ENCODE measurements at regions not wholly inside any gene's neighbourhood (a gene's known extent, or its start where the extent isn't known, plus 50 kb on each side); places are given as distances from the start of the nearest gene placed in this dataset.

DNA sequence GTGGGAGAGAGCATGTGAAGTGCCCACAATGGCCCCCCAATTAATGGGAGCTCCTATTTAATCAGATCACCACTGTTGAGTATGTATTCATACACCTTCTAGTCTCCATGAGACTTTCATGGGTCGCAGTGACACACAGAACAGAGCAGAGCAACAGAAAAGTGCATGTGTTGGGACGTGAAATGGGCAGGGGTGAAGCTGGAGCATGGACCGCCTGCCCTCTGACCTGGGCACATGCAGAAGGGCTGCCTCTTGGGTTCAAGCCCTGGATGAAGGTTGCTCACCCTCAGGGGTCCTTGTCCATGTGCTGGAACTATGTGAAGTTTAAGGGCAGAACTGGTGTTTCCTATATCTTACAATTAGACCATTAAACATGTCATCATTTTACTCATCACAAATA lies 106.0 kb upstream of the PHACTR3 start:
- no peaks in the 10 kb centered on the region for H3K27me3 ChIP-seq
- no peaks in the 10 kb centered on the region for H3K4me1 ChIP-seq (ENCODE audit: insufficient read depth)
- H3K4me3 ChIP-seq, result no peak overlapping the region
- WGBS, 3 donors, result 72 to 80% (median 78%) methylated on average over 3 of the region's 3 CpGs
- no peak for TF ChIP-seq EP300 (IDR thresholded peaks at IDR 0.05)
- no peak for TF ChIP-seq CTCF (IDR thresholded peaks at IDR 0.05)
- no peak for TF ChIP-seq POLR2A (IDR thresholded peaks at IDR 0.05)
- intact Hi-C loops (cut with DNase I), result no loop called here
- H3K27ac ChIP-seq, result no peak overlapping the region
- no peak for DNase-seq
- no peaks in the 10 kb centered on the region for H3K9me3 ChIP-seq
- no peaks in the 10 kb centered on the region for H3K36me3 ChIP-seq

DNA sequence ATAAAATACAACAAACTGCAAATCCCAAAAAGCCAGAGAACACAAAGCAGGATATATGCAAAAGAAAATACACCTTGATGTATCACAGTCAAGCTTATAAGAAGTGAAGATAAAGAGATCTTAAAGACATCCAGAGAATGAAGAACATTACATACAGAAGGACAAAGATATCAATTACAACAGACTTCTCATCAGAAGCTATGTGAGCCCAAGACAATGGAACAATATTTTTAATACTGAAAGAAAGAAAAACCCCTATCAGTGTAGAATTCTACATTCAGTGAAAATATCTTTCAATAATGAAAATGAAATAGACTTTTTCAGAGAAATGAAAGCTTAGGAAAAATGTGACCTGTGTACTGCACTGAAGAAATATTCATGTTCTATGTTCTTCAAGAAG lies 104.5 kb upstream of the PHACTR3 start:
- TF ChIP-seq POLR2A (IDR thresholded peaks at IDR 0.05) (no peak), CTCF (IDR thresholded peaks at IDR 0.05) (no peak), EP300 (IDR thresholded peaks at IDR 0.05) (no peak)
- no peaks in the 10 kb centered on the region for H3K27me3 ChIP-seq
- intact Hi-C loops (cut with DNase I), result no loop called here

DNA sequence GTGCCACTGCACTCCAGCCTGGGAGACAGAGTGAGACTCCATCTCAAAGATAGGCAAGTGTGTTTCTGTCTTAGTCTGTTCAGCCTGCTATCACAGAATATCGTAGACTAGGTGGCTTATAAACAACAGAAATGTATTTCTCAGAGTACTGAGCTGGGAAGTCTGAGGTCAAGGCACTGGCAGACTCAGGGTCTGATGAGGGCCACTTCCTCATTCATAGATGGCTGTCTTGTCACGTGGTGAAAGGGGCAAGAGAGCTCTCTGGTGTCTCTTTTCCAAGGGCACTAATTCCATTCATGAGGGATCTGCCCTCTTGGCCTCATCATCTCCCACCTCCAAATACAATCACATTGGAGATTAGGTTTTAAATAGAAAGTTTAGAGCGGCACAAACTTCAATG lies 95.6 kb upstream of the PHACTR3 start:
- WGBS, 3 donors, result 70 to 76% (median 71%) methylated on average over 3 of the region's 3 CpGs
- no peak overlapping the region for H3K27ac ChIP-seq
- H3K27me3 ChIP-seq, result no peaks in the 10 kb centered on the region
- no peaks in the 10 kb centered on the region for H3K36me3 ChIP-seq
- intact Hi-C loops (cut with DNase I), result no loop called here
- H3K4me3 ChIP-seq, result no peak overlapping the region
- TF ChIP-seq CTCF (IDR thresholded peaks at IDR 0.05) (no peak), EP300 (IDR thresholded peaks at IDR 0.05) (no peak), POLR2A (IDR thresholded peaks at IDR 0.05) (no peak)
- no peaks in the 10 kb centered on the region for H3K9me3 ChIP-seq
- no peaks in the 10 kb centered on the region for H3K4me1 ChIP-seq (ENCODE audit: insufficient read depth)
- DNase-seq, result no peak

More for the DNA sequence above, 104.5 kb upstream of the PHACTR3 start:
- Histone ChIP-seq H3K27ac (no peak overlapping the region), H3K4me1 (ENCODE audit: insufficient read depth) (no peaks in the 10 kb centered on the region), H3K36me3 (no peaks in the 10 kb centered on the region), H3K9me3 (no peaks in the 10 kb centered on the region), H3K4me3 (no peak overlapping the region)
- no peak for DNase-seq

DNA sequence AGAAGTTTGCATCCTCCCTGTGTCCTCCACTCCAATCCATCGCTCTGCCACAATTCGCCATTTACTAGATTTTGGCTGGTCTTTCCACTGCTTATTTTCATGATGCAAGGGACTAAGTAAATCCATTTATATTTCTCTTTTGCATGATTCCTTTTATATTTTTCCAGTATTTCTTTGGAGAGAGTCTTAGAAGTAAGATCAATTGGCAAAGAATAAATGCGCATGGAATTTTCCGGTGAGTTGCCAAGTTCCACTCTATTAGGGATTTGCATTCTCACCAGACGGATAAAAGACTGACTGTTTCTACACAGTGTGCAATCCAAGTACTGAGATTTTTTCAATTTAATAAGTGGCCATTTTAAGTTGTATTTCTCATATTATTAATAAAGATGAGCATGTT lies 91.7 kb upstream of the PHACTR3 start:
- no peak overlapping the region for H3K27ac ChIP-seq
- no peak for TF ChIP-seq CTCF (IDR thresholded peaks at IDR 0.05)
- no peak for TF ChIP-seq EP300 (IDR thresholded peaks at IDR 0.05)
- TF ChIP-seq POLR2A (IDR thresholded peaks at IDR 0.05), result no peak
- H3K4me3 ChIP-seq, result no peak overlapping the region
- WGBS, 3 donors, result 56 to 74% (median 66%) methylated on average over 5 of the region's 5 CpGs
- no peak for DNase-seq
- H3K9me3 ChIP-seq, result no peaks in the 10 kb centered on the region
- intact Hi-C loops (cut with DNase I), result no loop called here
- H3K4me1 ChIP-seq (ENCODE audit: insufficient read depth), result no peaks in the 10 kb centered on the region
- no peaks in the 10 kb centered on the region for H3K27me3 ChIP-seq
- no peaks in the 10 kb centered on the region for H3K36me3 ChIP-seq

GRCh38 chr20:59514554-59514953 lies 89.8 kb upstream of the PHACTR3 start:
- no peaks in the 10 kb centered on the region for H3K4me1 ChIP-seq (ENCODE audit: insufficient read depth)
- H3K36me3 ChIP-seq, result no peaks in the 10 kb centered on the region
- intact Hi-C loops (cut with DNase I), result no loop called here
- 56 to 64% (median 58%) methylated on average over 5 of the region's 5 CpGs for WGBS, 3 donors
- DNase-seq, result no peak
- H3K9me3 ChIP-seq, result no peaks in the 10 kb centered on the region
- TF ChIP-seq POLR2A (IDR thresholded peaks at IDR 0.05) (no peak), EP300 (IDR thresholded peaks at IDR 0.05) (no peak), CTCF (IDR thresholded peaks at IDR 0.05) (no peak)
- H3K27me3 ChIP-seq, result no peaks in the 10 kb centered on the region
- H3K4me3 ChIP-seq, result no peak overlapping the region
- H3K27ac ChIP-seq, result no peak overlapping the region
